ENCODE measurements at regions not wholly inside any gene's neighbourhood (a gene's known extent, or its start where the extent isn't known, plus 50 kb on each side); places are given as distances from the start of the nearest gene placed in this dataset.

DNA sequence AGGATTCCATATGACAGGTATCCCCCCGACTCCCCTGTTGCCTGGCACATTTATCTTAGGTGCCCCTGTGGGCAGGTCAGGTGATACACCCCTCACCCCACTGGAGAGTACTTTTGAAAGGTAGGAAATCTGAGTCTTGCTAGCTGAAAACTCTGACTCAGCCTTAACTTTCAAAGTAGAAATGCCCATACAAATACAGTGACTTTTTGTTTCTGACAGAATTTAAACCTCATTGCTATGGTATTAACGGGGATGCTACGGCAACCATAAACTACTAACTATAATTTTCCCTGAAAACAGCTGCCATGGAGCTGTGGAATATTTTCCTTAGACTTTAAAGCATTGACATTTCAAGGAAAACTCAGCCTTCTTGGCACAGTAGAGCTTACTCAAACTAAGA, 536.0 kb downstream of the RFPL4B start:
- TF ChIP-seq POLR2A (IDR thresholded peaks at IDR 0.05) (no peak), CTCF (IDR thresholded peaks at IDR 0.05) (no peak)
